GM19023 (cell line): ENCODE measurements at regions not wholly inside any gene's neighbourhood (a gene's known extent, or its start where the extent isn't known, plus 50 kb on each side); places are given as distances from the start of the nearest gene placed in this dataset.
"Not testable (repeated sequence)": the region's sequence is repeated elsewhere in the genome, so short reads cannot be mapped to it uniquely, and the experiment has no call there.

Source experiments
- ATAC-seq: cut with Tn5 transposase; IDR thresholded peaks from one replicate; pipeline ENCODE4 v1.9.1; 2021; ENCODE audit warnings: mild to moderate bottlenecking, moderate library complexity; ENCODE audit not compliant: unreplicated experiment

GRCh38 chr7:118777308-118777707 is 552.8 kb downstream of the ANKRD7 start:
- no peak for ATAC-seq

- no peak for ATAC-seq
These were observed 568.2 kb downstream of the ANKRD7 start for GRCh38 chr7:118792682-118793081.

- no peak for ATAC-seq
These were observed 569.1 kb downstream of the ANKRD7 start for GRCh38 chr7:118793582-118793981.

GRCh38 chr7:118794419-118794818 is 569.9 kb downstream of the ANKRD7 start:
- ATAC-seq: no peak

GRCh38 chr7:118801366-118801765 is 576.9 kb downstream of the ANKRD7 start:
- no peak for ATAC-seq

- ATAC-seq: no peak
These were observed 578.2 kb downstream of the ANKRD7 start for GRCh38 chr7:118802726-118803125.

GRCh38 chr7:118826246-118826645 is 601.7 kb downstream of the ANKRD7 start:
- ATAC-seq: no peak

- peak; percentile 91 for ATAC-seq
These were observed 612.4 kb downstream of the ANKRD7 start for GRCh38 chr7:118836933-118837332.

- ATAC-seq: no peak
These were observed 615.0 kb downstream of the ANKRD7 start for GRCh38 chr7:118839515-118839914.

- ATAC-seq: no peak
These were observed 619.0 kb downstream of the ANKRD7 start for GRCh38 chr7:118843456-118843855.

GRCh38 chr7:118844748-118845147 is 620.2 kb downstream of the ANKRD7 start:
- ATAC-seq: no peak

- no peak for ATAC-seq
These were observed 621.3 kb downstream of the ANKRD7 start for GRCh38 chr7:118845791-118846190.

- no peak for ATAC-seq
These were observed 622.5 kb downstream of the ANKRD7 start for GRCh38 chr7:118846977-118847376.

- no peak for ATAC-seq
These were observed 630.8 kb downstream of the ANKRD7 start for GRCh38 chr7:118855290-118855689.

GRCh38 chr7:118858651-118859149 is 634.2 kb downstream of the ANKRD7 start:
- no peak for ATAC-seq

GRCh38 chr7:118861581-118861980 is 637.1 kb downstream of the ANKRD7 start:
- ATAC-seq: no peak

- no peak for ATAC-seq
These were observed 638.2 kb downstream of the ANKRD7 start for GRCh38 chr7:118862740-118863139.

GRCh38 chr7:118863966-118864365 is 639.5 kb downstream of the ANKRD7 start:
- no peak for ATAC-seq

GRCh38 chr7:118867860-118868259 is 643.4 kb downstream of the ANKRD7 start:
- no peak for ATAC-seq

- not testable (repeated sequence) for ATAC-seq
These were observed 644.6 kb downstream of the ANKRD7 start for GRCh38 chr7:118869141-118869540.

GRCh38 chr7:118870187-118870586 is 645.7 kb downstream of the ANKRD7 start:
- no peak for ATAC-seq

GRCh38 chr7:118872568-118872967 is 648.1 kb downstream of the ANKRD7 start:
- no peak for ATAC-seq

- no peak for ATAC-seq
These were observed 652.7 kb downstream of the ANKRD7 start for GRCh38 chr7:118877187-118877586.
